IgD-negative memory B cell (primary cell): ENCODE measurements at regions not wholly inside any gene's neighbourhood (a gene's known extent, or its start where the extent isn't known, plus 50 kb on each side); places are given as distances from the start of the nearest gene placed in this dataset.

Source experiments
- H3K27ac Mint-ChIP-seq, 3 donors: one replicate each; pipeline ENCODE4 v1.8.0; 2020 to 2022; ENCODE audit warnings: mild to moderate bottlenecking in 3 of 3, mixed read lengths in 3 of 3, moderate library complexity in 1 of 3
- H3K27me3 Mint-ChIP-seq: one replicate; pipeline ENCODE4 v1.8.0; 2021; ENCODE audit warnings: mixed read lengths
- H3K36me3 Mint-ChIP-seq: one replicate; pipeline ENCODE4 v1.8.0; 2020; ENCODE audit warnings: mild to moderate bottlenecking, mixed read lengths
- H3K4me1 Mint-ChIP-seq, 3 donors: one replicate each; pipeline ENCODE4 v1.8.0; 2020 to 2022; ENCODE audit warnings: mixed read lengths in 3 of 3, mild to moderate bottlenecking in 1 of 3
- H3K4me3 Mint-ChIP-seq, 4 donors: one replicate each; pipeline ENCODE4 v1.8.0; 2020 to 2022; ENCODE audit warnings: mild to moderate bottlenecking in 4 of 4, mixed read lengths in 4 of 4, moderate library complexity in 3 of 4
- H3K9me3 Mint-ChIP-seq, 3 donors: one replicate each; pipeline ENCODE4 v1.8.0; 2020 to 2021; ENCODE audit warnings: mixed read lengths in 3 of 3, mild to moderate bottlenecking in 1 of 3

DNA sequence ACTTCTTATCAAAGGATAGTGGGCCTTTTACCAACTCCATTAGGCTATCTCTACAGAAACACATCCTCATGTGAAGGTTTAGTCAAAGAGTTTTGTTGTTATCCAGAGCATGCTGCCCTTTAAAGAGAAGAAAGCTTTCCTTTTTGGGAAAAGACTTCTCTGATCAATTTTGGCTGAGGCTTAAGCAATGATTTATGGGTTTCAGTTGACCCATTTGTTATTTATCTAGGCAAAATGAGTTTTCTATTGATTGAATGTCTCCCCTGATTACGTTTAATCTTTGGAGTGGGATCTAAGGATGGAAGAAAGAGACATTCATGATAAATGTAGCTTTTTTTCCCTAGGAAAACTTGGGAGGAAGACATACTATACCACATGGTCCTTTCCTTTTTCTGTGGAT lies 326.6 kb upstream of the JAG1 start:
- Mint-ChIP-seq H3K27me3 (no peaks in the 10 kb centered on the region), H3K36me3 (no peaks in the 10 kb centered on the region), H3K27ac (no peak overlapping the region), H3K9me3 (peaks cover 0 to 18% (median 1%) of the 10 kb centered on the region in 3 donors), H3K4me1 (no peaks in the 10 kb centered on the region), H3K4me3 (no peak overlapping the region)

DNA sequence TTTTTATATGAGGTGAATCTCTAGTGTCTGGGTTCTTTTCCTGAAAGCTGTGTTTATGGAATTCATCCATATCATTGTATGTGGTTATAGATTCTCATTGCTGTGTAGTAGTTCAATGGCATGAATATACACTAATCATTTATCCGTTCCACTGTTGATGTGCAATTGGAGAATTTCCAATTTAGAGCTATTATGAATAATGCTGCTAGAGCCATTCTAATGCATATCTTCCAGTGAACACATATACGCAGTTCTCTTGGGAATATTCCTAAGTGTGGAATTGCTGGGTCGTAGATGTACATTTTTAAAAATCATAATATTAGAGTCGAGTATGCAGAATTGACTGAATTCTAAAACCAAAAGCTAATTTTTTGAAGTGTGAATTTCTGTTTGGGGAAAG lies 327.5 kb upstream of the JAG1 start:
- Mint-ChIP-seq H3K4me1 (no peaks in the 10 kb centered on the region), H3K27me3 (no peaks in the 10 kb centered on the region), H3K4me3 (no peak overlapping the region), H3K9me3 (peaks cover 1 to 18% (median 1%) of the 10 kb centered on the region in 3 donors), H3K27ac (no peak overlapping the region), H3K36me3 (no peaks in the 10 kb centered on the region)

DNA sequence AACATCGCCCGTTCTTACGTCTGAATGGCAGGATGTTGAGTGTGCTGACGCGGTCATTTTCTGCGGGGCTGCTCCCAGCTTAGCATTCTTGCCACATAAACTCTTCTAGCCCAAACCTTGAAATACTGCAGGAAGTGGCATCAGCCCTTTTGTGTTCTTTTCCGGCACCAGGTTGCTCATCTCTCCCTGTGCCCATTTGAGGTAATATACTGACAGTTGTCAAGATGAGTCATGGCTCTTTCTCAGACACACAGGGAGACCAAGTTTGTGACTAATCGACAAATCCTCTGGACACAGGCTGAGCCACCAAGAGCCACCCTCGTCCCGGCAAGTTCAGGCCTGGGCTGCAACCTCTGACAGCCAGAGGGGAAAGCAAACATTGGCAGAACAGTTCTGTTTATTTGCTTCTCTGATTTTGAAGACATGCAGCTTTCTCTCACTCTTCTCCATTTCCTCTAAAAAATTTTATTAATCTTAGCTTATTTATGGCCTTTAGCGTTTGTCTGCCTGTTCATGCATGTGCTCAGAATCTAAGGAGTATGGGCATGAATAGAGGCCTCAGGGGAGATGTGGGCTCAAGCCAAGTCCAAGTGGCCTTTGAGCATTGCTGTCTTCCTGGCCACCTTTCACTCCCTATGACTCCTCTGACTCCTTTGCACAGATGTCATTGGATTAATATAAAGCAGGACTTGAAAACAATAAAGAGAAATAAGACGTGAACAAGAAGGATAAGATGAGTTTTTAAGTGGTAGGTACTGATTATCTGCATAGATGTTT lies 328.2 kb upstream of the JAG1 start:
- Mint-ChIP-seq H3K27ac (no peak overlapping the region), H3K27me3 (no peaks in the 10 kb centered on the region), H3K36me3 (no peaks in the 10 kb centered on the region), H3K4me3 (no peak overlapping the region), H3K4me1 (no peaks in the 10 kb centered on the region), H3K9me3 (peaks cover 1 to 21% (median 4%) of the 10 kb centered on the region in 3 donors)

DNA sequence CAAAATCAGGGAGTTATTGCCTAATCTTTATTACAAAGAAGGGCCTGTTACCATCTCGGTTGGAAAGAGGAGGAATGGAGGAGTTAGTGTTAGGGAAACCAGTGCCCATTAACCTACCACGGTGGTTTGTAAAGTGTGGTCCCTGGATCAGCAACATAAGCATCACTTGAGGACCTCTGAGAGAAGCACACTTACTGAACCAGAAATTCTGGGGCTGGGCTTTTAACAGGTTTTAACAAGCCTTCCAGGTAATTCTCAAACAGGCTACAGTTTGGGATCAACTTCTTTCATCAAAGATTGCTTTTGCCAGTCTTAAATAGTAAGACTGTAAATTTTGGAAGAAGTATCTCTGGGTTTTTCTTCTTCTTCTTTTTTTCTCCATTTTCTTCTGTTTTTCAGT lies 329.5 kb upstream of the JAG1 start:
- H3K9me3 Mint-ChIP-seq, result peaks cover 1 to 19% (median 4%) of the 10 kb centered on the region in 3 donors
- no peaks in the 10 kb centered on the region for H3K4me1 Mint-ChIP-seq
- no peak overlapping the region for H3K27ac Mint-ChIP-seq

DNA sequence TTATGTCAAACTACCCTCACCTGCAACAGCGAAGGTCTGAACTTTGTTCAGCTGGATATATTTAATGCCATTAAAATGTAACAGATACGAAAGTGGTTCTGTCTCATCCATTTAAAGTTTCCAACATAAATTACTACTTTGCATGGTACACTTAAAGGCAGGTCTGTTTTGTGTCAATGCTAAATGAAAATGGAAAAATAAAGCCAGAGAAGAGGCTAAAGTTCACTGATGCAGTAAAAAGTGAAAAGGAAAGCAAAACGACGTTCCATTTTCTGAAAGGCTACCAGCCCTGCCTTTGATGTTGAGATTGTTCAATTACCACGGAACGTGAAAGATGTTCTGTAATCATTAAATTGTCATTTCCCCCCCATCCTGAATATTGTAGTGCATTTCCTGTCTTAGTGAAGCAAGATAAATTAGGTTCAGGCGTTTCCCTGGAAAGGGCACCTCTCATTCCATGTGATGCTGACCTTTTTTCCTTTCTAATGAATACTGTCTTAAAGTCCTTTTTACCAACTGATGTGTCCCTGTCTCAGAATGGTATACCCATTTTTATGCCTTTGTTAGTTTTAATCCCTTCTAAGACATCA lies 334.7 kb upstream of the JAG1 start:
- Mint-ChIP-seq H3K27me3 (no peaks in the 10 kb centered on the region), H3K9me3 (peaks cover 3 to 21% (median 4%) of the 10 kb centered on the region in 3 donors), H3K4me3 (no peak overlapping the region), H3K4me1 (no peaks in the 10 kb centered on the region), H3K27ac (no peak overlapping the region), H3K36me3 (no peaks in the 10 kb centered on the region)

More for the DNA sequence above, 329.5 kb upstream of the JAG1 start:
- H3K36me3 Mint-ChIP-seq, result no peaks in the 10 kb centered on the region
- H3K27me3 Mint-ChIP-seq, result no peaks in the 10 kb centered on the region
- H3K4me3 Mint-ChIP-seq, result no peak overlapping the region

DNA sequence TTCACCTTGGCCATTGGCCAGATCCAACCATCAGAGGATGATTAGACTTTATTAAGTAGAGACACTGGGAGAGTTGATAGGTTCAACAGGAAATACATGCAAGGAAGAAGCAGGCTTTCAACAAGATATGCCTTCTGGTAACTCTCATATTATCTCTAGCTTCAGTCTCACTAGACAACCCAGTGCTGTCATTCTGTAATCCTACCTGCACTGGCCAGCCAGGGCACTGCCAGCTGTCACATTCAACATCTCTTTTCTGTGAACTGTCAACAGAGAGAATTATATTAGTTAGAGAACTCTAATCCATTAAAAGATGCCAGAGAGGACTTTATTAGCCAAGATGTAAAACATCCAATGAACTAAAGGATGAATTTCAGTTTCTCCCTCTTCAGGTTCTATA lies 337.9 kb upstream of the JAG1 start:
- no peaks in the 10 kb centered on the region for H3K4me1 Mint-ChIP-seq
- H3K36me3 Mint-ChIP-seq, result no peaks in the 10 kb centered on the region
- no peaks in the 10 kb centered on the region for H3K27me3 Mint-ChIP-seq
- peaks cover 1 to 15% (median 3%) of the 10 kb centered on the region in 3 donors for H3K9me3 Mint-ChIP-seq
- no peak overlapping the region for H3K27ac Mint-ChIP-seq
- H3K4me3 Mint-ChIP-seq, result no peak overlapping the region

DNA sequence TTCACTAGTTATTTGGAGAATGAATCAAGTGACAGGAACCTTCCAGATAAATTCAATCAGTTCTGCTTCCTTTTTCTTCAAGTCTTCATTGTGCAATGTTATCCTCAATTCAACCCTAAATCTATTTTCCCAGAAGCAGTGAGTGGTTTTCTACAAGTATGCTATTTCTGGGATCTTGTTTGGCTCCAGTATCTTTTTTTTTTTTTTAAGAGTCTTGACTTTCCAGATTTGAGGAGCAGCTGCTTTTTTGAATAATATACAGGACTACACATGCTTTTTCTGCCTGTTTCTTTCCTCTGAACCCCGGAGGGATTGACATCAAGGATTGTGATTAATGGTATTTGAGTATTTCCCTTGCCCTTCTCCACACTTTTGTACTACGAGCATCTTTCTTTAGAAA lies 339.2 kb upstream of the JAG1 start:
- no peaks in the 10 kb centered on the region for H3K36me3 Mint-ChIP-seq
- H3K4me1 Mint-ChIP-seq, result no peaks in the 10 kb centered on the region
- H3K27ac Mint-ChIP-seq, result no peak overlapping the region
- H3K27me3 Mint-ChIP-seq, result no peaks in the 10 kb centered on the region
- H3K4me3 Mint-ChIP-seq, result no peak overlapping the region
- H3K9me3 Mint-ChIP-seq, result peaks cover 0 to 8% (median 1%) of the 10 kb centered on the region in 3 donors

DNA sequence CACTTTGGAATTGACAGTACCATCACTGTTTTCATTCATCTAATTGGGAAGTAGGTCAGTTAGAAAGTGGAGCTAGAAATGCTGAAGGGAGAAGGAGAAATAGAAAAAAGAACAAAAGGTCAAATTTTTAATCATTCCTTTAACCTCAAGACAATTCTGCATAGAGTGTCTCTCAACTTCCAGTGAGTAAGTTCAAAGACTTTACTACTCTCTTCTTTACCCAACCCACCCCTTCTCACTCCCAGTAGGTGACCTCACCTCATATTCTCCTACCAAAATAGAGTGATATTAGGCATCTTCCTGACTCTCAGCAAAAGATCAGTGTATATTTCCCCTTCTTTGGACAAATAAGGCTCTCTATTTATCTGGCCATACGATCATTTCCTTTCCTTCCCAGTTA lies 340.0 kb upstream of the JAG1 start:
- Mint-ChIP-seq H3K4me1 (no peaks in the 10 kb centered on the region), H3K9me3 (peaks cover 0 to 7% (median 0%) of the 10 kb centered on the region in 3 donors), H3K27ac (no peak overlapping the region), H3K27me3 (no peaks in the 10 kb centered on the region), H3K36me3 (no peaks in the 10 kb centered on the region), H3K4me3 (no peak overlapping the region)

DNA sequence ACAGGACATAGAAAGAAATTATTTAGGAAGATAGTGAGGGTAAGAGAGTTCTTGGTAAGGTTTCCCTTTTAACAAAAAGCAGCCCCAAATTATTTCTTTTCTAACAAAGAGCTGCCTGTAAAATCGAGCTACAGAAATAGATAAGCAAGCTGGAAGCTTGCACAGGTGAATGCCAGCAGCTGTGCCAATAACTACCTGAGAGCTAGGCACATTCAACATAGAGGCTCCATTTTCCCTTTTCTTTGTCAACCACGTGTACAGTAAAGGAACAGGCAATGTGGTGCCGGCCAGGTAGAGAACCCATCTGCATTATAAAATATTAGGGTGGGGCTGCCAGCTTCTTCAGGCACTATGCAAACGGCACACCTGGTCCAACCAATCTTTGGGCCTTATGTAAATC lies 341.6 kb upstream of the JAG1 start:
- Mint-ChIP-seq H3K4me3 (no peak overlapping the region), H3K27ac (no peak overlapping the region), H3K27me3 (no peaks in the 10 kb centered on the region), H3K4me1 (no peaks in the 10 kb centered on the region), H3K9me3 (peaks cover 3 to 8% (median 4%) of the 10 kb centered on the region in 3 donors), H3K36me3 (no peaks in the 10 kb centered on the region)

DNA sequence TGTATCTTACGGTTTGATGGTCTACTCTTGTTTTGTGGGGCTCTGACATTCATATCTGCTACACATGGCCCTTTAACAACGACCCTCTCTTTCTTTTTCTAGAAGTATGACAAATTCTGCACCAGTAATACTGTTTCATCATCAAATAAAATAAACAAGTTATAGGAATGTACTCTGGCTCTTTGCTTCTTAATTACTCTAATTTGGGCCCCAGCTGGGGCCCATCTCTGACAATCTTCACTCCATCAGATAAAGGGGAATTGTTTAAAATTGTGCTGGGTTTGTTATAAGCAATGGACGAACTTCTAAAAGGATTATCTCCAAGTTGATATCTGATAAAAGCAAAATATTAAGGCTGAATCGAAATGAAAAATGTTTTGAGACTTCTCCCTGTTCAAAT lies 343.6 kb upstream of the JAG1 start:
- no peaks in the 10 kb centered on the region for H3K4me1 Mint-ChIP-seq
- H3K27me3 Mint-ChIP-seq, result no peaks in the 10 kb centered on the region
- H3K27ac Mint-ChIP-seq, result no peak overlapping the region
- H3K9me3 Mint-ChIP-seq, result peaks cover 3 to 5% (median 4%) of the 10 kb centered on the region in 3 donors
- H3K4me3 Mint-ChIP-seq, result no peak overlapping the region
- H3K36me3 Mint-ChIP-seq, result no peaks in the 10 kb centered on the region

DNA sequence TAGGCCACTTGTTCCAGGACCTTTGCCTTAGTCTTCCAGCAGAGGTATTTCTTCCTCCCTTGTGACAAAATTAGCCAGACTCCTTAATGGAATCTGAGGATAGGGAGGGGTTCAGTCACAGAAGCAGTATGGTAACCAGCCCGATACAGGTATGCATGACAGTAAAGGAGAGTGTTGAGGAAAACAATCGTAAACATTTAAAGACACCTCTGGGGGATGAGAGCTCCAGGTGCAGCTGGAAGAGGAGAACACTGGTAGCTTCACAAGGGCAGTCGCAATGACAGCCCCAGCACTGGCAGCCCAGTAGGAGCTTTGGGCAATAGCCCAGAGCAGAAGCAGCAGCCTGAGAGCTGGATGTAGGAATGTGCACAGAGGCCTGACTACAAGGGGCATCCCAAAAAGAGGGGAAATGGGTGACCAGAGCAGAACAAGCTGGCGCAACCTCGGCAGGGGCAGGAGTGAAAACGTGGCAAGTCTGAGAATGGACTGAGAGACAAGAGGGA lies 344.9 kb upstream of the JAG1 start:
- Mint-ChIP-seq H3K27me3 (no peaks in the 10 kb centered on the region), H3K4me3 (no peak overlapping the region), H3K36me3 (no peaks in the 10 kb centered on the region), H3K27ac (no peak overlapping the region), H3K4me1 (no peaks in the 10 kb centered on the region), H3K9me3 (peaks cover 3 to 8% (median 4%) of the 10 kb centered on the region in 3 donors)

DNA sequence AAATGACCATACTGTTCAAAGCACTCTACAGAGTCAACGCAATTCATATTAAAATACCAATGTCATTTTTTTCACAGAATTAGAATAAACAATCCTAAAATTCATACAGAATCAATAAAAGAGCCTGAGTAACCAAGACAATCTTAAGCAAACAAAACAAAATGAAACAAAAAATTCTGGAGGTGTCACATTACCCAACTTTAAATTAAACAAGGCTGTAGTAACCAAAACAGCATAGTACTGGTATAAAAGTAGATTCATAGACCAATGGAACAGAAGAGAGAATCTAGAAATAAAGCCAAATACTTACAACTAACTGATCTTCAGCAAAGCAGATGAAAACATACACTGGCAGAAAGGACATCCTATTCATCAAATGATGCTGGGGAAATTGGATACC lies 346.9 kb upstream of the JAG1 start:
- H3K4me3 Mint-ChIP-seq, result no peak overlapping the region
- no peaks in the 10 kb centered on the region for H3K4me1 Mint-ChIP-seq
- peaks cover 3 to 13% (median 4%) of the 10 kb centered on the region in 3 donors for H3K9me3 Mint-ChIP-seq
- no peaks in the 10 kb centered on the region for H3K27me3 Mint-ChIP-seq
- no peaks in the 10 kb centered on the region for H3K36me3 Mint-ChIP-seq
- no peak overlapping the region for H3K27ac Mint-ChIP-seq

DNA sequence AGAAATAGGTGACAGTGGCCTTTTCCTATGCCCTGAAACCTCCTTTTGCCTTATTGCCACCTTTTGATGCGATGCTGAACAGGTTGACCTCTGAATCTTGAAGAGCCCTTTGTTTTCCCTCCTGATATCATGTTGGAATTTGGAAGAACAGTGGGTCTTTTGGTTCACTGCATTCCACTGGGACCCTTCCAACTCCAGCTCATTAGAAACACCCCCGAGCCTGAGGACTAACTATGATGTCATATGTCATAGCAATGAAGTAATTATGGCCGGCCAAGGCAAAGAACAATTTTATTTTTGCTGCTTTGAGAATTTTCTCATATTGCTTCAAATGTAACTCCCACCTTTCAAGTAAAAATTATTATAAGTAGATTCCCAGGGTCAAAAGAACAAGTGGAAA lies 353.4 kb upstream of the JAG1 start:
- no peaks in the 10 kb centered on the region for H3K36me3 Mint-ChIP-seq
- no peak overlapping the region for H3K4me3 Mint-ChIP-seq
- H3K27me3 Mint-ChIP-seq, result no peaks in the 10 kb centered on the region
- peak overlapping the region in 1 of 3 donors; percentile 49 for H3K27ac Mint-ChIP-seq
- no peaks in the 10 kb centered on the region for H3K4me1 Mint-ChIP-seq
- H3K9me3 Mint-ChIP-seq, result peaks cover 0 to 20% (median 2%) of the 10 kb centered on the region in 3 donors

DNA sequence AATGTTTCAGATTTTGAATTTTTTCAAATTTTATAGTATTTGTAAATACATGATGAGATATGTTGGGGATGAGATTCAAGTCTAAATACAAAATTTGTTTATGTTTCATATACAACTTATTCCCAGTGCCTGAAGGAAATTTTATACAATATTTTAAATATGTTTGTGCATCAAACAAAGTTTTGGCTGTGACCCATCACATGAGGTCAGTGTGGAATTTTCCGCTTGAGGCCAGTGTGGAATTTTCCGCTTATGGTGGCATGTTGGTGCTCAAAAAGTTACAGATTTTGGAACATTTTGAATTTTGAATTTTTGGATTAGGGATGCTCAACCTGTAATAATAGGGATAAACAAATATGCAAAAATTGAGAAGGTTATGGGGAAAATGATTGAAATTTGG lies 356.6 kb upstream of the JAG1 start:
- Mint-ChIP-seq H3K36me3 (no peaks in the 10 kb centered on the region), H3K9me3 (peaks cover 0 to 14% (median 2%) of the 10 kb centered on the region in 3 donors), H3K4me1 (no peaks in the 10 kb centered on the region), H3K27me3 (no peaks in the 10 kb centered on the region), H3K4me3 (no peak overlapping the region), H3K27ac (no peak overlapping the region)

DNA sequence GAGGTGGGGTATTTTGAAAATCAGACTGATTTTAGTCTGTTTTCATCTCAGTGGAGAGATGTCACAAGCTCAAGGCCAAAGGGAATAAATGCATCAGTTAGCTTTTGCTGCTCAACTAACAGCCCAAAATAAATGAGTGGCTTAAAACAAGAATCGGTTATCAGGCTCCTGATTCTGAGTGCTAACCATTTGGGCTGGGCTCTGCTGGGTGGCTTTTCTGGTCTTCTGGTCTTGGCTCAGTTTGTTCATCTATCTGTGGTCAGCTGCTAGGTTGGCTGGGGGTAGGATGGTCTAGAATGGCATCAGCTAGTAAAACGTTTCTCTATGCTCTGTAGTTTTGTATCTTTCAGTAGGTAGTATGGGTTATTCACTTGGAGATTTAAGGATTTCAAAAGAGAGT lies 357.5 kb upstream of the JAG1 start:
- Mint-ChIP-seq H3K4me3 (no peak overlapping the region), H3K4me1 (no peaks in the 10 kb centered on the region), H3K27ac (no peak overlapping the region), H3K36me3 (no peaks in the 10 kb centered on the region), H3K9me3 (peaks cover 0 to 14% (median 2%) of the 10 kb centered on the region in 3 donors), H3K27me3 (no peaks in the 10 kb centered on the region)

DNA sequence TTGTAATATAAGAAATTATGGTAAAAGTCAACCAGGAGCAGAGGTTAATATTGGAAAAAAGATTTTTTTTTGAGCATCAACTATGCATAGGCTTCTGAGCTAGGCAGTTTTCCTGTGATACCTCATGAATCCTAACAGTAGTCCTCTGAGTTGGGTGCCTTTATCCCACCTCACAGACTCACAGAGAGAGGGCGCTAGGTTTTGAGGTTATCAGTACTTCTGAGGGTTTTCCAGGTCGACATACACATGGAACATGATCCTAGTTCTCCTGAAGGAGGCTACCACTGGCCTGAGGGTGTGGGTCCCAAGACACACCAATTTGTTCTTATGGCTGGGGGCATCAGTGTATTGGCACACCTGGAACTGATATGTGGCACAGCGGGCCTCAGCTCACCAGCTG lies 358.8 kb upstream of the JAG1 start:
- no peak overlapping the region for H3K27ac Mint-ChIP-seq
- H3K9me3 Mint-ChIP-seq, result peaks cover 0 to 14% (median 2%) of the 10 kb centered on the region in 3 donors
- no peaks in the 10 kb centered on the region for H3K4me1 Mint-ChIP-seq
- H3K4me3 Mint-ChIP-seq, result no peak overlapping the region
- no peaks in the 10 kb centered on the region for H3K27me3 Mint-ChIP-seq
- no peaks in the 10 kb centered on the region for H3K36me3 Mint-ChIP-seq
